Panc1 (cell line): ENCODE measurements at regions not wholly inside any gene's neighbourhood (a gene's known extent, or its start where the extent isn't known, plus 50 kb on each side); places are given as distances from the start of the nearest gene placed in this dataset.

Experiments used
- ATAC-seq: fragments of 200-7000 bp; cut with Tn5 transposase; 2 replicates; pipeline ENCODE4 v1.9.1; 2020; ENCODE audit warnings: mild to moderate bottlenecking, moderate library complexity
- BruUV-seq: library from RNA; stranded (reverse); fragments of 400-500 nt; replicated peaks from 2 replicates; lab custom pipeline; 2021; lab: Mats Ljungman, UMichigan
- CTCF ChIA-PET: fragments of 300-600 bp; sonication (Branson Sonifier 250); formaldehyde crosslinking; loops from one replicate; lab custom pipeline; 2022; ENCODE audit warnings: antibody characterized with exemption; lab: Charles Lee
- POLR2A ChIA-PET: fragments of 300-600 bp; sonication (Branson Sonifier 250); formaldehyde crosslinking; loops from one replicate; lab custom pipeline; 2022; ENCODE audit warnings: antibody characterized with exemption; lab: Charles Lee
- DNase-seq: peaks from one replicate; pipeline ENCODE4 v3.0.0-alpha.2; 2010; ENCODE audit warnings: low read depth, low spot score
- H3K27ac ChIP-seq: 2 replicates; pipeline ENCODE4 v1.5.1; 2011; ENCODE audit warnings: mild to moderate bottlenecking, low read length, inconsistent platforms
- H3K27me3 ChIP-seq: fragments of 200-500 bp; sonication (Bioruptor generic); 2 replicates; pipeline ENCODE4 v1.6.0; 2014; ENCODE audit warnings: low read length, inconsistent platforms; ENCODE audit not compliant: control insufficient read depth, insufficient read depth
- H3K36me3 ChIP-seq: fragments of 200-500 bp; sonication (Bioruptor generic); 2 replicates; pipeline ENCODE4 v1.5.1; 2014; ENCODE audit warnings: inconsistent platforms, mild to moderate bottlenecking, low read length, moderate library complexity; ENCODE audit not compliant: control insufficient read depth, insufficient read depth
- H3K4me1 ChIP-seq: 2 replicates; pipeline ENCODE4 v1.5.1; 2011; ENCODE audit warnings: inconsistent platforms, mild to moderate bottlenecking, low read length, moderate library complexity; ENCODE audit not compliant: control insufficient read depth, insufficient read depth
- H3K4me3 ChIP-seq, 2 experiments: 2 replicates each; pipeline ENCODE4 v1.5.1; 2011 to 2012; ENCODE audit warnings: low read depth in 2 of 2, low read length in 2 of 2, mild to moderate bottlenecking in 2 of 2, inconsistent platforms in 1 of 2, moderate library complexity in 1 of 2
- H3K9me3 ChIP-seq: fragments of 200-500 bp; sonication (Bioruptor generic); 2 replicates; pipeline ENCODE4 v1.5.1; 2014; ENCODE audit warnings: low read depth, mild to moderate bottlenecking, inconsistent platforms, low read length, moderate library complexity; ENCODE audit not compliant: control insufficient read depth, insufficient read depth
- POLR2AphosphoS5 ChIP-seq: IDR thresholded peaks from 2 replicates; pipeline ENCODE4 v1.6.1; 2012; ENCODE audit warnings: mild to moderate bottlenecking, low read depth, low read length, moderate library complexity
- SIN3A ChIP-seq: IDR thresholded peaks from 2 replicates; pipeline ENCODE4 v1.6.1; 2012; ENCODE audit warnings: low read depth, mild to moderate bottlenecking, low read length, moderate library complexity, borderline replicate concordance; ENCODE audit not compliant: insufficient read depth
- TCF7L2 ChIP-seq: IDR thresholded peaks from 2 replicates; pipeline ENCODE4 v1.6.1; 2011; ENCODE audit warnings: mild to moderate bottlenecking, low read depth, low read length, inconsistent platforms
- in situ Hi-C: cut with HindIII; loops from 2 replicates; pipeline ENCODE4 v1.10.0; 2016; ENCODE audit warnings: low sequenced_read_pairs, low pct_unique_long_range_greater_than_20kb
- intact Hi-C: fragments of 100-400 bp; cut with micrococcal nuclease; formaldehyde crosslinking; loops from one replicate; pipeline ENCODE4 v1.10.0; 2022; ENCODE audit not compliant: unreplicated experiment
- TF ChIP-seq, protein P1 (sequence below), 2 experiments: IDR thresholded peaks; 2 replicates each; pipeline ENCODE4 v1.6.1; 2011 to 2012; ENCODE audit warnings: low read depth in 2 of 2, control low read depth in 1 of 2, low read length in 1 of 2, mild to moderate bottlenecking in 1 of 2, moderate library complexity in 1 of 2; ENCODE audit not compliant: insufficient read depth in 1 of 2
- TF ChIP-seq, protein P2 (sequence below): fragments of 450-650 bp; IDR thresholded peaks from 2 replicates; pipeline ENCODE4 v1.5.1; 2017; ENCODE audit warnings: mild to moderate bottlenecking

DNA sequence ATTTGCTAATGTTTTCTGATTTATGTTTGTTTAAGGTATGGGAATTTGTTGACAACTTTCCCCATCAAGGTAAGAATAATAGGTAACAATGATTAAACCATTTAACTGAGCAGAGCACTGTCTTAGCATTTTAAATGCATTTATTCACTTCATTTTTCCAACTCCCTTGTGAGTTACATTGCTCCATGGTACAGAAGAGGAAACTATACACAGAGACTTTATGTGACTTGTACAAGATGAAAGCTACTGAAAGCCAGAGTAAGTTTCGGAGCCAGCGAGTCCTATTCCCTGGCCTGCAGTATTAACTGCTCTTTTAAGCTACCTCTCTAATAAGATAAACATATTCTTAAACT is 708.8 kb downstream of the HDGFL1 start:
- CTCF ChIA-PET = no interaction called here
- Histone ChIP-seq H3K4me1 (no peaks in the 10 kb centered on the region), H3K27me3 (no peaks in the 10 kb centered on the region), H3K4me3 (no peak overlapping the region), H3K27ac (no peak overlapping the region), H3K9me3 (no peaks in the 10 kb centered on the region), H3K36me3 (no peaks in the 10 kb centered on the region)
- POLR2A ChIA-PET = no interaction called here
- no peak for DNase-seq
- TF ChIP-seq, protein P1, sequence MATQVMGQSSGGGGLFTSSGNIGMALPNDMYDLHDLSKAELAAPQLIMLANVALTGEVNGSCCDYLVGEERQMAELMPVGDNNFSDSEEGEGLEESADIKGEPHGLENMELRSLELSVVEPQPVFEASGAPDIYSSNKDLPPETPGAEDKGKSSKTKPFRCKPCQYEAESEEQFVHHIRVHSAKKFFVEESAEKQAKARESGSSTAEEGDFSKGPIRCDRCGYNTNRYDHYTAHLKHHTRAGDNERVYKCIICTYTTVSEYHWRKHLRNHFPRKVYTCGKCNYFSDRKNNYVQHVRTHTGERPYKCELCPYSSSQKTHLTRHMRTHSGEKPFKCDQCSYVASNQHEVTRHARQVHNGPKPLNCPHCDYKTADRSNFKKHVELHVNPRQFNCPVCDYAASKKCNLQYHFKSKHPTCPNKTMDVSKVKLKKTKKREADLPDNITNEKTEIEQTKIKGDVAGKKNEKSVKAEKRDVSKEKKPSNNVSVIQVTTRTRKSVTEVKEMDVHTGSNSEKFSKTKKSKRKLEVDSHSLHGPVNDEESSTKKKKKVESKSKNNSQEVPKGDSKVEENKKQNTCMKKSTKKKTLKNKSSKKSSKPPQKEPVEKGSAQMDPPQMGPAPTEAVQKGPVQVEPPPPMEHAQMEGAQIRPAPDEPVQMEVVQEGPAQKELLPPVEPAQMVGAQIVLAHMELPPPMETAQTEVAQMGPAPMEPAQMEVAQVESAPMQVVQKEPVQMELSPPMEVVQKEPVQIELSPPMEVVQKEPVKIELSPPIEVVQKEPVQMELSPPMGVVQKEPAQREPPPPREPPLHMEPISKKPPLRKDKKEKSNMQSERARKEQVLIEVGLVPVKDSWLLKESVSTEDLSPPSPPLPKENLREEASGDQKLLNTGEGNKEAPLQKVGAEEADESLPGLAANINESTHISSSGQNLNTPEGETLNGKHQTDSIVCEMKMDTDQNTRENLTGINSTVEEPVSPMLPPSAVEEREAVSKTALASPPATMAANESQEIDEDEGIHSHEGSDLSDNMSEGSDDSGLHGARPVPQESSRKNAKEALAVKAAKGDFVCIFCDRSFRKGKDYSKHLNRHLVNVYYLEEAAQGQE (IDR thresholded peaks at IDR 0.05; ENCODE audit: insufficient read depth in 1 of 2, low read depth in 2 of 2, low read length in 1 of 2) = no peak
- TF ChIP-seq TCF7L2 (no peak), POLR2AphosphoS5 (no peak), SIN3A (no peak)
- TF ChIP-seq, protein P2, sequence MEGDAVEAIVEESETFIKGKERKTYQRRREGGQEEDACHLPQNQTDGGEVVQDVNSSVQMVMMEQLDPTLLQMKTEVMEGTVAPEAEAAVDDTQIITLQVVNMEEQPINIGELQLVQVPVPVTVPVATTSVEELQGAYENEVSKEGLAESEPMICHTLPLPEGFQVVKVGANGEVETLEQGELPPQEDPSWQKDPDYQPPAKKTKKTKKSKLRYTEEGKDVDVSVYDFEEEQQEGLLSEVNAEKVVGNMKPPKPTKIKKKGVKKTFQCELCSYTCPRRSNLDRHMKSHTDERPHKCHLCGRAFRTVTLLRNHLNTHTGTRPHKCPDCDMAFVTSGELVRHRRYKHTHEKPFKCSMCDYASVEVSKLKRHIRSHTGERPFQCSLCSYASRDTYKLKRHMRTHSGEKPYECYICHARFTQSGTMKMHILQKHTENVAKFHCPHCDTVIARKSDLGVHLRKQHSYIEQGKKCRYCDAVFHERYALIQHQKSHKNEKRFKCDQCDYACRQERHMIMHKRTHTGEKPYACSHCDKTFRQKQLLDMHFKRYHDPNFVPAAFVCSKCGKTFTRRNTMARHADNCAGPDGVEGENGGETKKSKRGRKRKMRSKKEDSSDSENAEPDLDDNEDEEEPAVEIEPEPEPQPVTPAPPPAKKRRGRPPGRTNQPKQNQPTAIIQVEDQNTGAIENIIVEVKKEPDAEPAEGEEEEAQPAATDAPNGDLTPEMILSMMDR = no peak
- intact Hi-C loops = no loop called here
- in situ Hi-C loops = no loop called here
- BruUV-seq = no TSS peak
- ATAC-seq = no peak

DNA sequence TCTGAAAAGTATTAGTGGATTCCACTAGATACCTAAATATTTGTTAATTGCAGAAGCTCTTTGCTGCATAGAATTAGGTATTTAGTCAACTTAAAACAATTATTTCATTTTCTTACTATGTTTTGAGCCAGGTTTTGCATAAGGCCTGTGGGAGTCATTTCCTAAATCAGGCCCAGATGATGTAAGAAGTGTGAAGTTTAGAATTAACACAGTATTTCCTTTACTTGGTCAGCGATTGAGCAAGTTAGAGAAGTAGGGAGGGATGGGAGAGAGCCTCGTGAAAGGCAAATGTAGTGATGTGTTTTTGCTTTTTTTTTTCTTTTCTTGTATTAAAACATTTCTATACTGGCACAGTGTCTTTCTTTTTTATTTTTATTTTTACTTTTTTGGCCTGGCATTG is 711.1 kb downstream of the HDGFL1 start:
- TF ChIP-seq TCF7L2 (no peak), POLR2AphosphoS5 (no peak), SIN3A (no peak)
- TF ChIP-seq, protein P2 = no peak
- TF ChIP-seq, protein P1 (IDR thresholded peaks at IDR 0.05; ENCODE audit: insufficient read depth in 1 of 2, low read depth in 2 of 2, low read length in 1 of 2) = no peak
- ATAC-seq (no peak), DNase-seq (no peak)
- no peaks in the 10 kb centered on the region for H3K4me1 ChIP-seq
- BruUV-seq = no TSS peak
- intact Hi-C loops (no loop called here), in situ Hi-C loops (no loop called here)
- no peak overlapping the region for H3K4me3 ChIP-seq
- no peak overlapping the region for H3K27ac ChIP-seq
- H3K27me3 ChIP-seq = no peaks in the 10 kb centered on the region
- ChIA-PET CTCF (no interaction called here), POLR2A (no interaction called here)
- H3K36me3 ChIP-seq = no peaks in the 10 kb centered on the region
- no peaks in the 10 kb centered on the region for H3K9me3 ChIP-seq
